Tibial nerve (tissue), 3 donors: ENCODE measurements at regions not wholly inside any gene's neighbourhood (a gene's known extent, or its start where the extent isn't known, plus 50 kb on each side); places are given as distances from the start of the nearest gene placed in this dataset.

Experiments
- POLR2A ChIP-seq, 2 donors: fragments of 450-650 bp; IDR thresholded peaks; one replicate each; pipeline ENCODE4 v1.6.1; 2017; ENCODE audit warnings: antibody characterized with exemption in 2 of 2, mild to moderate bottlenecking in 2 of 2, moderate library complexity in 2 of 2
- TF ChIP-seq, protein P1 (sequence below), 5 experiments: fragments of 200-600 bp in 3 of 5; fragments of 450-650 bp in 2 of 5; sonication (generic) in 3 of 5; IDR thresholded peaks; one replicate each; pipeline ENCODE4 v1.5.1; 2016 to 2019; ENCODE audit warnings: antibody characterized with exemption in 5 of 5, mild to moderate bottlenecking in 3 of 5, moderate library complexity in 2 of 5

- TF ChIP-seq, protein P1, sequence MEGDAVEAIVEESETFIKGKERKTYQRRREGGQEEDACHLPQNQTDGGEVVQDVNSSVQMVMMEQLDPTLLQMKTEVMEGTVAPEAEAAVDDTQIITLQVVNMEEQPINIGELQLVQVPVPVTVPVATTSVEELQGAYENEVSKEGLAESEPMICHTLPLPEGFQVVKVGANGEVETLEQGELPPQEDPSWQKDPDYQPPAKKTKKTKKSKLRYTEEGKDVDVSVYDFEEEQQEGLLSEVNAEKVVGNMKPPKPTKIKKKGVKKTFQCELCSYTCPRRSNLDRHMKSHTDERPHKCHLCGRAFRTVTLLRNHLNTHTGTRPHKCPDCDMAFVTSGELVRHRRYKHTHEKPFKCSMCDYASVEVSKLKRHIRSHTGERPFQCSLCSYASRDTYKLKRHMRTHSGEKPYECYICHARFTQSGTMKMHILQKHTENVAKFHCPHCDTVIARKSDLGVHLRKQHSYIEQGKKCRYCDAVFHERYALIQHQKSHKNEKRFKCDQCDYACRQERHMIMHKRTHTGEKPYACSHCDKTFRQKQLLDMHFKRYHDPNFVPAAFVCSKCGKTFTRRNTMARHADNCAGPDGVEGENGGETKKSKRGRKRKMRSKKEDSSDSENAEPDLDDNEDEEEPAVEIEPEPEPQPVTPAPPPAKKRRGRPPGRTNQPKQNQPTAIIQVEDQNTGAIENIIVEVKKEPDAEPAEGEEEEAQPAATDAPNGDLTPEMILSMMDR (IDR thresholded peaks at IDR 0.05): no peak
- TF ChIP-seq POLR2A (IDR thresholded peaks at IDR 0.05): no peak
Measured at GRCh38 chr5:30376848-30377247, 816.6 kb upstream of the CDH6 start.
